ENCODE measurements at regions not wholly inside any gene's neighbourhood (a gene's known extent, or its start where the extent isn't known, plus 50 kb on each side); places are given as distances from the start of the nearest gene placed in this dataset.
"Not testable (repeated sequence)": the region's sequence is repeated elsewhere in the genome, so short reads cannot be mapped to it uniquely, and the experiment has no call there.

DNA sequence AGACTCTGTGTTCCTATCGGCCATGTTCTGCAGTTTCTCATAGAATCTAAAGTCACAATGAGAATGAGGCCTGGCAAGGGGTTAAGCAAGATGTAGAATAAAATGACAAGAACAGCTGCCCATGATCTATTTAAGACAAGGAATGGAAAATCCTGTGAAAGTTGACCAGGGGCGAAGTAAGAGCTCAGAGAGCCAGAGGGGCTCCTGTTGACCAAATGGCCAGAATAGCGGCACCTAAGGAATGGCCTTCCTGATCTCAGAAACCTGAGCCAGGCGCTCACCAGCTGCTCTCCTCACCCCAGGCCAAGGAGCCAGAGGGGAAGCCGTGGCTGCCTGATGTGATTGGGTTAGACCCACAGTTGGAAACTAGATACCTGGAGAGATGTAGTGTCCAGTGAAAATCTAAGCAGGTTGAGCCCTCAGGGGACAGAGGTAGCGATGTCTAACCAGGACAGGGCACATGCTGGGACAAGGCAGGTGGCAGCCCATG is 106.1 kb upstream of the NDN start:
- Histone ChIP-seq H3K4me3 (ENCODE audit: control insufficient read depth in 1 of 2, extremely low read depth in 1 of 2, low read length in 1 of 2) (no peak overlapping the region), H3K9me3 (no peaks in the 10 kb centered on the region), H3K27me3 (replicated peaks in 1 of 2; ENCODE audit: control insufficient read depth in 2 of 2, extremely low read depth in 1 of 2, insufficient read depth in 2 of 2, low read length in 1 of 2) (no peaks in the 10 kb centered on the region), H3K36me3 (ENCODE audit: control insufficient read depth in 2 of 2, extremely low read depth in 1 of 2, insufficient read depth in 1 of 2, low read length in 1 of 2) (no peaks in the 10 kb centered on the region), H3K4me1 (ENCODE audit: control insufficient read depth in 1 of 2, extremely low read depth in 1 of 2, insufficient read depth in 2 of 2, low read length in 2 of 2) (no peaks in the 10 kb centered on the region), H3K27ac (ENCODE audit: low read length) (no peak overlapping the region)
- H3K4me3 Mint-ChIP-seq, result no peak overlapping the region
- H3K9me3 Mint-ChIP-seq, result peaks cover 3 to 29% (median 7%) of the 10 kb centered on the region in 3 donors
- DNase-seq, result no peak
- 83% methylated on average over 2 of the region's 6 CpGs for WGBS (ENCODE audit: insufficient coverage)
- H3K4me1 Mint-ChIP-seq, result no peaks in the 10 kb centered on the region
- H3K27me3 Mint-ChIP-seq, result no peaks in the 10 kb centered on the region
- POLR2A ChIA-PET, result no interaction called here
- CTCF ChIA-PET, result no interaction called here
- no peak for ATAC-seq (replicated peaks in 1 of 4)
- H3K36me3 Mint-ChIP-seq, result no peaks in the 10 kb centered on the region
- no peak overlapping the region for H3K27ac Mint-ChIP-seq

DNA sequence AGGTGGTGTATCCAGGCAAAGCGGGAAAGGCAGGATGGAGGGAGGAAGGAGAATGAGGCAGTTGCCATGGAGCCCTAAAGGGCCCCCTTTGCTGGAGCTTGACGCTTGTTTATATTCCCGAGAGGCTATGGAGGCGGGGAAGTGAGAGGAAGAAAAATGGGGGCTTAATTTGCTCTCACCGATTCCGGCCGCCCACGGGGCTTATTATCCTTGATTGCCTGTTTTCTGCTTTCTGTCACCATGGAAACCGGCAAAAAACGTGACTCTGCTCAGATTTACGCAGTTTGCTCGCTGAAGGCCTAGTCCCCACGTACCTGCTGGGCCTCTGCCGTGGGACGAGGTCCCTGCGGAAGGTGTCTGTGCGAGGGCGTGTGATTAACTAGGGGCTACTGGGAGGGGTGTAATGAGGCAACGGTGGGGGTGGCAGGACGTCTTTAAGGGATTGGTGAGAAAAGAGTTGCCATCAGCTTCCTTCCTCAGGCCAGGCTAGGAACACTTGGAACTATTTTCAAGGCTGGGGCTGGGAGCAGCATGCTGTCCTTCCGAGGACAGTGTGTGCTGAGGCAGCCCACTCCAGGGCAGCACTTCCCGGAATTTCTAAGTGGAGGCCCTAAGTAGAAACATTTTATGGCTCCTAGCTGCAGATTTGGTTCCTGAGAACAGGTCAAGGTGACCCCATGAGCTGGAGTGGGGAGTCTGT is 110.8 kb upstream of the NDN start:
- CTCF ChIA-PET, result no interaction called here
- 64% methylated on average over 22 of the region's 22 CpGs for WGBS (ENCODE audit: insufficient coverage)
- H3K36me3 ChIP-seq (ENCODE audit: control insufficient read depth in 2 of 2, extremely low read depth in 1 of 2, insufficient read depth in 1 of 2, low read length in 1 of 2), result no peaks in the 10 kb centered on the region
- no peak overlapping the region for H3K27ac Mint-ChIP-seq
- POLR2A ChIA-PET, result no interaction called here
- H3K4me3 Mint-ChIP-seq, result no peak overlapping the region
- no peaks in the 10 kb centered on the region for H3K36me3 Mint-ChIP-seq
- no peaks in the 10 kb centered on the region for H3K27me3 Mint-ChIP-seq
- H3K4me3 ChIP-seq (ENCODE audit: control insufficient read depth in 1 of 2, extremely low read depth in 1 of 2, low read length in 1 of 2), result no peak overlapping the region
- no peak for ATAC-seq (replicated peaks in 1 of 4)
- no peaks in the 10 kb centered on the region for H3K4me1 Mint-ChIP-seq
- no peak for DNase-seq
- H3K9me3 ChIP-seq, result no peaks in the 10 kb centered on the region
- H3K27ac ChIP-seq (ENCODE audit: low read length), result no peak overlapping the region
- H3K27me3 ChIP-seq (replicated peaks in 1 of 2; ENCODE audit: control insufficient read depth in 2 of 2, extremely low read depth in 1 of 2, insufficient read depth in 2 of 2, low read length in 1 of 2), result no peaks in the 10 kb centered on the region
- H3K9me3 Mint-ChIP-seq, result peaks cover 6 to 24% (median 15%) of the 10 kb centered on the region in 3 donors
- no peaks in the 10 kb centered on the region for H3K4me1 ChIP-seq (ENCODE audit: control insufficient read depth in 1 of 2, extremely low read depth in 1 of 2, insufficient read depth in 2 of 2, low read length in 2 of 2)

DNA sequence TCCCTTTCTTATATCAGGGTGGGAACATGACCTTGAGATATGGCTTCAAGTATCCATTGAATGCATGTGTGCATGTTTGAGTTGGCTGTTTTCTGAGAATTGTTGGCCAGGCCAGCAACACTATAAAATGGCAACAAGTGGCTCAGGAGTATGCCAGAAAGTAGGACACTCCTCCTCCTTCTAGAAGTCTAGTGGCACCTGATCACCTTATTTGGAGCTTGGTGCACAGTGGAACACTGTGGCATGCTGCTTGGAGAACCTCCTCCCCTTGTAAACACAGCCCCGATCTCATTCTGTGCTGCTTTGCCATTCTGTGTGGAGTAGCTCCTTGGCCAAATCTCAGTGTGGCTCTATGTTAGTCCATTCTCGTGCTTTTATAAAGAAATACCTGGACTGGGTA is 114.8 kb upstream of the NDN start:
- Mint-ChIP-seq H3K27me3 (no peaks in the 10 kb centered on the region), H3K27ac (no peak overlapping the region), H3K9me3 (peaks cover 17 to 23% (median 22%) of the 10 kb centered on the region in 3 donors), H3K4me3 (no peak overlapping the region), H3K36me3 (no peaks in the 10 kb centered on the region), H3K4me1 (no peaks in the 10 kb centered on the region)
- WGBS (ENCODE audit: insufficient coverage), result no CpG with 5 or more reads among the region's 2 CpGs
- no peak overlapping the region for H3K4me3 ChIP-seq (ENCODE audit: control insufficient read depth in 1 of 2, extremely low read depth in 1 of 2, low read length in 1 of 2)
- no peak for DNase-seq
- no peak overlapping the region for H3K27ac ChIP-seq (ENCODE audit: low read length)
- POLR2A ChIA-PET, result no interaction called here
- H3K36me3 ChIP-seq (ENCODE audit: control insufficient read depth in 2 of 2, extremely low read depth in 1 of 2, insufficient read depth in 1 of 2, low read length in 1 of 2), result no peaks in the 10 kb centered on the region
- CTCF ChIA-PET, result no interaction called here
- H3K4me1 ChIP-seq (ENCODE audit: control insufficient read depth in 1 of 2, extremely low read depth in 1 of 2, insufficient read depth in 2 of 2, low read length in 2 of 2), result no peaks in the 10 kb centered on the region
- H3K27me3 ChIP-seq (replicated peaks in 1 of 2; ENCODE audit: control insufficient read depth in 2 of 2, extremely low read depth in 1 of 2, insufficient read depth in 2 of 2, low read length in 1 of 2), result no peaks in the 10 kb centered on the region
- no peaks in the 10 kb centered on the region for H3K9me3 ChIP-seq
- ATAC-seq (replicated peaks in 1 of 4), result no peak

DNA sequence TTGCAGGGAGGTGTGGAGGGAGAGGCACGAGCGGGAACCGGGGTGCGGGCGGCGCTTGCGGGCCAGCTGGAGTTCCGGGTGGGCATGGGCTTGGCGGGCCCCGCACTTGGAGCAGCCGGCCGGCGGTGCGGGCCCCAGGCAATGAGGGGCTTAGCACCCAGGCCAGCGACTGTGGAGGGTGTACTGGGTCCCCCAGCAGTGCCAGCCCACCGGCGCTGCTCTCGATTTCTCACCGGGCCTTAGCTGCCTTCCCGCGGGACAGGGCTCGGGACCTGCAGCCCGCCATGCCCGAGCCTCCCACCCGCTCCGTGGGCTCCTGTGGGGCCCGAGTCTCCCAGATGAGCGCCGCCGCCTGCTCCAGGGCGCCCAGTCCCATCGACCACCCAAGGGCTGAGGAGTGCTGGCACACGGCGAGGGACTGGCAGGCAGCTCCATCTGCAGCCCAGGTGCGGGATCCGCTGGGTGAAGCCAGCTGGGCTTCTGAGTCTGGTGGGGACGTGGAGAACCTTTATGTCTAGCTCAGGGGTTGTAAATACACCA is 115.9 kb upstream of the NDN start:
- H3K27me3 Mint-ChIP-seq; H3K27ac Mint-ChIP-seq; H3K4me1 Mint-ChIP-seq; H3K36me3 ChIP-seq (ENCODE audit: control insufficient read depth in 2 of 2, extremely low read depth in 1 of 2, insufficient read depth in 1 of 2, low read length in 1 of 2); H3K4me3 ChIP-seq (ENCODE audit: control insufficient read depth in 1 of 2, extremely low read depth in 1 of 2, low read length in 1 of 2); H3K4me3 Mint-ChIP-seq; H3K4me1 ChIP-seq (ENCODE audit: control insufficient read depth in 1 of 2, extremely low read depth in 1 of 2, insufficient read depth in 2 of 2, low read length in 2 of 2); H3K27me3 ChIP-seq (replicated peaks in 1 of 2; ENCODE audit: control insufficient read depth in 2 of 2, extremely low read depth in 1 of 2, insufficient read depth in 2 of 2, low read length in 1 of 2); H3K36me3 Mint-ChIP-seq; H3K9me3 ChIP-seq; CTCF ChIA-PET; ATAC-seq (replicated peaks in 1 of 4); POLR2A ChIA-PET; H3K27ac ChIP-seq (ENCODE audit: low read length); DNase-seq: not testable (repeated sequence)
- H3K9me3 Mint-ChIP-seq, result peaks cover 14 to 27% (median 21%) of the 10 kb centered on the region in 3 donors
- 90% methylated on average over 25 of the region's 37 CpGs for WGBS (ENCODE audit: insufficient coverage)

DNA sequence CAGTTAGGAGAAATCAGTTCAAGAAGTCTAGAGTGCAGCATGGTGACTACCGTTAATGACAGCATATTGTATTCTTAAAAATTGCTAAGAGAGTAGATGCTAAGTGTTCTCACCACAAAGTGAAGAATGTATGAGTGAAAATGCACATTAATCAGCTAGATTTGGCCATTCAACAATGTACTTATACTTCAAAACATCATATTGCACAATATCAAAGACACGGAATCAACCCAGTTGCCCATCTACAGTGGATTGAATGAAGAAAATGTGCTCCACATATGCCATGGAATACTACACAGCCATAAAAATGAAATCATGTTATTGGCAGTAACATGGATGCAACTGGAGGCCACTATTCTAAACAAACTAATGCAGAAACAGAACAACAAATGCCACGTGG is 119.9 kb upstream of the NDN start:
- no peaks in the 10 kb centered on the region for H3K27me3 ChIP-seq (replicated peaks in 1 of 2; ENCODE audit: control insufficient read depth in 2 of 2, extremely low read depth in 1 of 2, insufficient read depth in 2 of 2, low read length in 1 of 2)
- Mint-ChIP-seq H3K27ac (no peak overlapping the region), H3K4me1 (no peaks in the 10 kb centered on the region), H3K27me3 (no peaks in the 10 kb centered on the region), H3K9me3 (peaks cover 11 to 23% (median 11%) of the 10 kb centered on the region in 3 donors), H3K4me3 (no peak overlapping the region), H3K36me3 (no peaks in the 10 kb centered on the region)
- no peaks in the 10 kb centered on the region for H3K36me3 ChIP-seq (ENCODE audit: control insufficient read depth in 2 of 2, extremely low read depth in 1 of 2, insufficient read depth in 1 of 2, low read length in 1 of 2)
- no peak overlapping the region for H3K4me3 ChIP-seq (ENCODE audit: control insufficient read depth in 1 of 2, extremely low read depth in 1 of 2, low read length in 1 of 2)
- ATAC-seq (replicated peaks in 1 of 4) (no peak), DNase-seq (no peak)
- POLR2A ChIA-PET, result no interaction called here
- no peak overlapping the region for H3K27ac ChIP-seq (ENCODE audit: low read length)
- no peaks in the 10 kb centered on the region for H3K9me3 ChIP-seq
- CTCF ChIA-PET, result no interaction called here
- H3K4me1 ChIP-seq (ENCODE audit: control insufficient read depth in 1 of 2, extremely low read depth in 1 of 2, insufficient read depth in 2 of 2, low read length in 2 of 2), result no peaks in the 10 kb centered on the region
- WGBS (ENCODE audit: insufficient coverage), result no CpG with 5 or more reads among the region's 3 CpGs

DNA sequence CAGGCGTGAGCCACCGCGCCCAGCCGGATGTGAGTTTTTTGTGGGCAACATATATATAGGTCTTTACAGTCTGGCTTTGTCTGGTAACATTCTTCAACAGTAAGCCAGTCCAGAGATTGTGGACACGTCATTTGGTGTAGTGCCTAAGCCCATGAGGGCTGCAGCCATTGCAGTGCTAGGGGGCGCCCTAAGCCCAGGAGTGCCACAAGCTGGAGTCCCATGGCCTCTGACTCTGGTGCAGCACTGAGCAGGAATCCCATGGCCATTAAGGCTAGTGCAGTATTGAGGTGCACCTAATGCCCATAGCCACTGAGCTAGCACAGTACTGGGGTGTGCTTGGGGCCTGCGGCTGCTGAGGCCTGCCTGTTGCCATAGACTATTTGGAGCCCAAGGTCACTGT is 136.4 kb upstream of the NDN start:
- DNase-seq, result no peak
- Histone ChIP-seq H3K36me3 (ENCODE audit: control insufficient read depth in 2 of 2, extremely low read depth in 1 of 2, insufficient read depth in 1 of 2, low read length in 1 of 2) (no peaks in the 10 kb centered on the region), H3K4me1 (ENCODE audit: control insufficient read depth in 1 of 2, extremely low read depth in 1 of 2, insufficient read depth in 2 of 2, low read length in 2 of 2) (no peaks in the 10 kb centered on the region), H3K27ac (ENCODE audit: low read length) (no peak overlapping the region), H3K27me3 (replicated peaks in 1 of 2; ENCODE audit: control insufficient read depth in 2 of 2, extremely low read depth in 1 of 2, insufficient read depth in 2 of 2, low read length in 1 of 2) (peaks cover 0 to 2% of the 10 kb centered on the region in 2 experiments), H3K4me3 (ENCODE audit: control insufficient read depth in 1 of 2, extremely low read depth in 1 of 2, low read length in 1 of 2) (no peak overlapping the region), H3K9me3 (no peaks in the 10 kb centered on the region)
- H3K27ac Mint-ChIP-seq, result no peak overlapping the region
- no peak overlapping the region for H3K4me3 Mint-ChIP-seq
- H3K27me3 Mint-ChIP-seq, result no peaks in the 10 kb centered on the region
- no peaks in the 10 kb centered on the region for H3K4me1 Mint-ChIP-seq
- peaks cover 8 to 34% (median 16%) of the 10 kb centered on the region in 3 donors for H3K9me3 Mint-ChIP-seq
- no peaks in the 10 kb centered on the region for H3K36me3 Mint-ChIP-seq
- 63% methylated on average over 4 of the region's 7 CpGs for WGBS (ENCODE audit: insufficient coverage)
- ATAC-seq (replicated peaks in 1 of 4), result no peak
- POLR2A ChIA-PET, result no interaction called here
- CTCF ChIA-PET, result no interaction called here

Measured in T-cell (primary cell).